SK-N-MC (cell line): ENCODE measurements at regions not wholly inside any gene's neighbourhood (a gene's known extent, or its start where the extent isn't known, plus 50 kb on each side); places are given as distances from the start of the nearest gene placed in this dataset.

Source experiments
- EZH2 ChIP-seq: fragments of 200-600 bp; sonication (generic); IDR thresholded peaks from one replicate; pipeline ENCODE4 v1.6.1; 2017; ENCODE audit warnings: antibody characterized with exemption
- FOXP2 ChIP-seq: optimal IDR thresholded peaks from 2 replicates; pipeline ENCODE3; 2011; ENCODE audit warnings: mild to moderate bottlenecking, moderate library complexity; ENCODE audit not compliant: insufficient read depth; ENCODE audit errors: extremely low read length, control extremely low read depth
- POLR2AphosphoS5 ChIP-seq: IDR thresholded peaks from 2 replicates; pipeline ENCODE4 v1.6.1; 2012; ENCODE audit warnings: mild to moderate bottlenecking, low read depth, low read length, borderline replicate concordance

DNA sequence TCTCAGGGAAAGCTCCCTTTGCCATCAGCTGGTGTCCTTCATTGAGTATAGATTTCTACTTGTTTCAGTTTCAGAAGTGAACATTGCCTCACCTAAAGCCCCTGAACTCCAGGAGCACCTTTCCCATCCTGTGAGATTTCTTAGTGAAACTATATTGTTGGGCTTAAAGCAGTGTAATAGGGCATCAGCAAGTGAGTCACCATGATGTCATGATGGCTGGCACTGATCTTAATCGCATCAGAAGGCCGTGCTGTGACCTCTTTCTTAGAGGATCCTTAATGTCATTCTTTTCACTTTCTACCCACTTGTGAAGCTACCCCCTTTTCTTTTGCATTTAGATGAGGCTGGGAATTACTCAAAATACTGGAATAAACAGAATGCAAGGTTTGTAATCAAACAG, 401.3 kb downstream of the MTRR start:
- TF ChIP-seq EZH2, result no peak
- no peak for TF ChIP-seq POLR2AphosphoS5
- TF ChIP-seq FOXP2, result no peak
